ENCODE measurements at regions not wholly inside any gene's neighbourhood (a gene's known extent, or its start where the extent isn't known, plus 50 kb on each side); places are given as distances from the start of the nearest gene placed in this dataset.

GRCh38 chr10:117670116-117670904 lies 127.8 kb downstream of the EMX2 start:
- Histone ChIP-seq H3K4me1 (ENCODE audit: insufficient read depth) (no peaks in the 10 kb centered on the region), H3K27ac (no peak overlapping the region), H3K27me3 (no peaks in the 10 kb centered on the region), H3K9me3 (no peaks in the 10 kb centered on the region), H3K4me3 (no peak overlapping the region), H3K36me3 (no peaks in the 10 kb centered on the region)
- 90 to 95% (median 93%) methylated on average over 7 of the region's 7 CpGs for WGBS, 3 donors
- no peak for TF ChIP-seq CTCF (IDR thresholded peaks at IDR 0.05)
- TF ChIP-seq EP300 (IDR thresholded peaks at IDR 0.05): no peak
- no peak for TF ChIP-seq POLR2A (IDR thresholded peaks at IDR 0.05)
- intact Hi-C loops (cut with DNase I): no loop called here
- no peak for DNase-seq

- no peak overlapping the region for H3K4me3 ChIP-seq
- no peaks in the 10 kb centered on the region for H3K27me3 ChIP-seq
- TF ChIP-seq EP300 (IDR thresholded peaks at IDR 0.05) (no peak), POLR2A (IDR thresholded peaks at IDR 0.05) (no peak), CTCF (IDR thresholded peaks at IDR 0.05) (no peak)
- WGBS, 3 donors: 76 to 81% (median 79%) methylated on average over 8 of the region's 8 CpGs
- intact Hi-C loops (cut with DNase I): no loop called here
- no peaks in the 10 kb centered on the region for H3K4me1 ChIP-seq (ENCODE audit: insufficient read depth)
- no peaks in the 10 kb centered on the region for H3K9me3 ChIP-seq
- no peaks in the 10 kb centered on the region for H3K36me3 ChIP-seq
- no peak overlapping the region for H3K27ac ChIP-seq
- no peak for DNase-seq
These were observed 130.9 kb downstream of the EMX2 start for GRCh38 chr10:117673230-117674010.

- intact Hi-C loops (cut with DNase I): no loop called here
- no peaks in the 10 kb centered on the region for H3K36me3 ChIP-seq
- WGBS, 3 donors: 89 to 94% (median 90%) methylated on average over 7 of the region's 7 CpGs
- no peaks in the 10 kb centered on the region for H3K9me3 ChIP-seq
- no peak overlapping the region for H3K27ac ChIP-seq
- H3K27me3 ChIP-seq: no peaks in the 10 kb centered on the region
- H3K4me1 ChIP-seq (ENCODE audit: insufficient read depth): no peaks in the 10 kb centered on the region
- DNase-seq: no peak
- no peak overlapping the region for H3K4me3 ChIP-seq
- TF ChIP-seq EP300 (IDR thresholded peaks at IDR 0.05): no peak
- TF ChIP-seq POLR2A (IDR thresholded peaks at IDR 0.05): no peak
- no peak for TF ChIP-seq CTCF (IDR thresholded peaks at IDR 0.05)
These were observed 131.7 kb downstream of the EMX2 start for GRCh38 chr10:117674201-117674600.

- TF ChIP-seq CTCF (IDR thresholded peaks at IDR 0.05): no peak
- TF ChIP-seq EP300 (IDR thresholded peaks at IDR 0.05): no peak
- TF ChIP-seq POLR2A (IDR thresholded peaks at IDR 0.05): no peak
- H3K4me1 ChIP-seq (ENCODE audit: insufficient read depth): no peaks in the 10 kb centered on the region
- no peak for DNase-seq
- no peaks in the 10 kb centered on the region for H3K9me3 ChIP-seq
- 85 to 90% (median 85%) methylated on average over 6 of the region's 6 CpGs for WGBS, 3 donors
- no peaks in the 10 kb centered on the region for H3K27me3 ChIP-seq
- H3K27ac ChIP-seq: no peak overlapping the region
- intact Hi-C loops (cut with DNase I): no loop called here
- no peak overlapping the region for H3K4me3 ChIP-seq
- H3K36me3 ChIP-seq: no peaks in the 10 kb centered on the region
These were observed 132.1 kb downstream of the EMX2 start for GRCh38 chr10:117674646-117675045.
